Stimulated activated naive CD4-positive, alpha-beta T cell (primary cell): ENCODE measurements at regions not wholly inside any gene's neighbourhood (a gene's known extent, or its start where the extent isn't known, plus 50 kb on each side); places are given as distances from the start of the nearest gene placed in this dataset.

ENCODE experiments used
- DNase-seq, 6 experiments: peaks; one replicate each; lab custom pipeline; 2025; lab: John Stamatoyannopoulos, UW

- DNase-seq = no peak
These were observed 67.5 kb downstream of the TMX1 start for GRCh38 chr14:51307551-51307950.

DNA sequence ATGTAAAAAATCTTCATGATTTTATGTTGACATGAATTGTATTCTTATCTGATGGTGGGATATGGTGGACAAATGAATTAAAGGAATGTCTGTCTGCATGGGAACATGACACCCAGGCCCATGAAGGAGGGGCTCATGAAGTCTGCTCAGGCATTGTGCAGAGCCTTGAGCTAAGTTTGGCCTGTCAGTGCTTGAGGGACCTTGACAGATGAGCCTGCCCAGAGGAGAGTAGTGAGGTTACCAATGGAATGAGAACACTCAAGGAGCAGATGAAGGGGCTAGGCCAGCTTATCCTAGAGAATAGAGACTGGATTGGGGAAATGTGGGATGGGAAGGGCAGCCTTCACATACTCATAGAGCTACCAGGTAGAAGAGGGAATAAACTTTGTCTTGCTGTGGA, 68.8 kb downstream of the TMX1 start:
- no peak for DNase-seq

- DNase-seq = no peak
These were observed 70.5 kb downstream of the TMX1 start for GRCh38 chr14:51310505-51310944.

DNA sequence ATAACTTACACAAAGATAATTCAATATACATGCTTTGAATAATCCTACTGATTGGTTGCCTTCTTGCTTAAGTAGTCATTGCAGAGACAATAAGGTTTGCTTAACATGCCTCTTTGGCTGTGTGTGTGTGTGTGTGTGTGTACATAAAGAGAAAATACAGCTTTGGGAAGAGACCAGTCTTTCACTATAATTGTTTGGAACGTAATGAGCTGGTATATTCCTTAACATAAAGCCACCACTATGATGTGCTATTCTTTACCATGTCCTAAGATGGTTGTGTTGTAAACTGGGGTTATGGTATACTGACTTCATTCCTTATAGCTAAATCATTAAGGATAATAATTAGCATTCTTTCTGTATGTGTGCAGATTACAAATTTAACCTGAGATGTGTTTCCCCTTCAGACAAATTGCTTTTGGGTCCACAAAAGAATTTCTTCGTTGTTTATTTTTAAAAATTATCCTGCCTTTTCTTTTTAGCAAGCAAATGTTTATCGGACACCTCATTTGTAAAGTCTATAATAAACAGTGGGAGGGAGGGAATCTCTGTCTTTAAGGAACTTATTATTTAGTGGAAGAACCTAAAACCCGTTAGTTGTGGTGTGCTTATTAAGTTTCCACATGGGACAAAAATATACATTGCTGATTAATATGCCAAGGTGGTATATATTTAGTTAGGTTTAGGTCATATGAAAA, 74.4 kb downstream of the TMX1 start:
- DNase-seq = no peak

GRCh38 chr14:51317373-51317772, 77.3 kb downstream of the TMX1 start:
- DNase-seq = no peak

DNA sequence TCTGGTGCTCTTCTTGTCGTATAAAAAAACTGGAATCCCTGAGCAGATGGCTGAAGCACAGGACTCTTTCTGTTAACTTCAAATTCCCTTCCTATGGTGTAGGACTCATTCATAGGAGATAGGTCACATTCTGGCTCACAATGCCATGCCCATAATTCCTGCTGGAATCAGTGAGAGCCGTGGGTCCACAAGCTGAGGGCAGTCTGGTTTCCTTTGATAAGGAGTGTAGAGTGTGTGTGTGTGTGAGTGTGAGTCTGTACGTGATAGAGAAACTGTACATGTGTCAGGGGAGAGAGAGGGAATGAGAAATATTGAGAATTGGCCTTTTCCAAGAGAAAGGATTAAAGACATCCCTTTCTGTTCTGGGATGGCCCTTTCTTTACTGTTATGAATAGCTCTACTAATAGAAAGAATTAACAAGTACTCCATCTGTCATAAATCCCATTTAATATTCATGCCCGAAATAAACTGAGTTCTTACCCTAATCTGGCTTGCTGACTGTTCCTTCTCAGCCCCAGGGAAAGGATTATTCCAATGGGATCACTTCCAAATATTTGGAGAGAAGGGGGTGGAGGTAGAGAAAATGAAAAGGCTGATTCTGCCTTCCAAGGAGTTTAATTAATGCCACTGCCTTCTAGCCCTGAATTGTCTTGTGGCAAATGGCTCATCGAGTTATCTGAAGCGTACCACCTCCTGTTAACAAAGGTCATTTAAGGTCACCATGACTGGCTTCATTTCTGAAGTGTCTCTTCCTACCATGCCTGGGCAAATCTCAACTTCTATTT, 79.0 kb downstream of the TMX1 start:
- DNase-seq = no peak

- no peak for DNase-seq
These were observed 81.0 kb downstream of the TMX1 start for GRCh38 chr14:51321036-51321435.

GRCh38 chr14:51323492-51323891, 83.4 kb downstream of the TMX1 start:
- no peak for DNase-seq

GRCh38 chr14:51327376-51327775, 87.3 kb downstream of the TMX1 start:
- no peak for DNase-seq

- no peak for DNase-seq
These were observed 88.2 kb downstream of the TMX1 start for GRCh38 chr14:51328064-51328771.

DNA sequence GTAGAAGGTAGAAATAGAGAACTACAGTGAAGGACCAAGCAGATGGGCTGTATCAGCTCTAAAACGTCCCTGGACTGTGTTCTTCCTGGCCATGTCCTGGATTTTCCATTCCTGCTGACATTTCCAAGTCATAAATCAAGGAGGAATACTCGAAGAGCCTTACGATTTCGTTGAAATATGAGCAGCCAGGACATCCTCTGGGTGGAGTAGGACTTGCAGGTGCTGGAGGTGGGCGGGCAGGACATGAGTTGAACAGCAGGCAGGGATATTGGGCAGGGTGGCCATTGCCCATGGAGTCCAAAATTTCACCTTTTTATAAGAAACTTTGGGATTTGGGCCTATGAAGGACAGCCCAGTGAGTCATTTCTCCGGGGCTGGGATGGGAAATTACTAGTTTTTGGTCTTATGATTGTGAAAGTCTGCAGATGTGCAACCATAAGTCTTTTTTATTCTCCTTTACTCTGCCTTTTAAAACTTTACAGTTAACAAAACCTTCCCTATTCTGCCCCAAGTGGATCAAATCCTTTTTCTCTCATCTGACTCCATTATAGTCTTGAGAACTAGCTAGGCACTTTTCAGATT, 88.8 kb downstream of the TMX1 start:
- no peak for DNase-seq

GRCh38 chr14:51331486-51332367, 91.7 kb downstream of the TMX1 start:
- no peak for DNase-seq

GRCh38 chr14:51333299-51333698, 93.3 kb downstream of the TMX1 start:
- no peak for DNase-seq

DNA sequence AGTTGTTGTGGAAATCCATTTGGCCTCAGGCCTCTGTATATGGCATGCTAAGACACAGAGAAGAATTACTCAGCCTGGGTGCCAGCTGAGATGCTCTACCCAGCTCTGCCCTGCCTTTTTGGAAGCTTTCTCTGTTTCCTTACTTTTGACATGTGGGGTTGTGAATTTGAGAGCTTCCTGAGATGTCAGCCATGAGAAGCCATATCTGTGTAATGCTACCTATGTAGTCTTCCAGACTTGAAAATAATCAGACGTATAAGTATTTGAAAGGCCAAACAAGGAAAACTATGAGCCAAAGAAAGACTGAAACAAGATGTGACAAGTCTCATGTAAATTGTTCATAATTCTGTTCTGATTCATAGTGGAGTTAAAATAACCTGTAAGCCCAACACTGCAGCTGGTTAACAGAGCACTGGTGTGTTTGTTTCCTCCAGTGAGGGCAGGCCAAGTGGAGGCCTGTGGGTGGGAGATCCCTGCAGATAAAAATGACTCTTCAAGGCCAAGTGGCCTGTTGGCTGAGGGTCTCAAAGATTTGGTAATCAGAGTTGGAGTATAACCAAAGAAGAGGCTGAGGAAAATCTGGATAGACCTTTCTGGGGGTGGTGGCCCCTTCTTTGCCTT, 94.0 kb downstream of the TMX1 start:
- DNase-seq = no peak

GRCh38 chr14:51334566-51334965, 94.5 kb downstream of the TMX1 start:
- DNase-seq = no peak

GRCh38 chr14:51335531-51335930, 95.5 kb downstream of the TMX1 start:
- no peak for DNase-seq

DNA sequence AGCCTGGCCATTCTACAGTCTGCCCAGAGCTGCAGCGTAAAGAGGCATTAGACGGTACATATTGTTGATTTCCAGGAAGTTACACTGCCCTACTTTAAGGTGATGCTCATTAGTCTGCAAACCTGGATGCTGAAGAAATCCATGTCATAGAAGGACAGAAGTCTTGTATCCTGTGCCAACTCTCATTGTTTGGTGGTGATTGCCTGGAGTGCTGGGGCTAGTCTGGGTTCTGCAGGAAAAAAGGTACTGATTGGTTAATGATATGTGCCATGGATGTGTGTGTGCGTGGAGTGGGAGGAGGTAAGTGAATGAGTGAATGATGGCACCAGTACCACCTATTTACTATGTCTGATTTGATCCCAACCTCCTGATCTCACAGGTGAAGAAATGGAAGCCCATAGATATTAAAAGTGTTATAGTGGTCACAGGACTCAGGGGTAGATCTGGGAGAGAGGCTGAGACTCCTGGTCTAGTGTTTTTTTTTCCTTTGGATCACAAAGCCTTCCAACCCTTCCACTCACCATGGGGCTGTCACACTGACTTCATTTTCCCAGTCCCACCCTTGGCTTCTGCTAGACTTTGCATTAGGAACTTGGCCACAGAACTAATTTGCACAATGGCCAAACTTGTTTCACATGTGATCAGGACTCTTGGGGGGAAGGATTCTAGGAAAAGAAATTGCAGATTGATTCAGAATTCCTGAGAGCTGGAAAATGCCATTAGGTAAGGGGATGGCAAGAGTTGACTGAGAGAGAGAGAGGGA, 96.1 kb downstream of the TMX1 start:
- DNase-seq = no peak

- no peak for DNase-seq
These were observed 96.7 kb downstream of the TMX1 start for GRCh38 chr14:51336734-51337133.

DNA sequence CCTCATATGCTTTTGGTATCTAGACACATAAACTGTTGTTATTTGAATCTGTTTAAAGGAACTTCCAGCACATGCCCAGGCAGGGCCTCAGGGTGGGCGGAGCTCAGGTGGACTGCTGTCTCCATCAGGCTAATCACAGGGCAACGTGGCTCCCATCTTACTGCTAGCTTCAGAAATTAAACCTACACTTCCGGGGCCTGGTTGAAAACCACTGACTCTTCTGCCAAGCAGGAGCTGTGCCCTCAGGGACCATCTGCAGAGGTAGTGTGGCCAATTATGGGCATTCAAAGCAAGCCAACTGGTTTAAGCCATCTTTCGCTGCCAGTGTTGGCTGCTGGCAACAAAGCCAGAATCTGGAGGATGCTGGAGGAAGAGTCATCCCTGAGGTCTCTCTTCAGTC, 97.5 kb downstream of the TMX1 start:
- no peak for DNase-seq

DNA sequence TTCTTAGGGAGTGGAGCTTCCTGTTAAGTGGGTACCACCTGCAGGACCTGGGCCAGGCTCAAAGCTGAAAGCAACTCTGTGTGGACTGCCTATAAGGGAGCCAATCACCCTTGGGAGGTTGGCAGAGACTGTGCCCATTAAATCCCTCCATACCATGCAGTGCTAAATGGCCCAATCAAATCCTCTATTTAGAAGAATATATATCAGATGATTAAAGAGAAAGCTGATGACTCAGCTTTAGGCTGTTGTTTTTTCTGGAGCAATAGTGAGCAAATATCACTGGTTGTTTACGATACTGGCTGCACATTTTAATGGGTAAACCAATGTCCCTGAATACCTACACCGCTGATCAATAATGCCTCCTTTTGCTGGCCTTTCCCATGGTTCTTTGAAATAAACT, 101.3 kb downstream of the TMX1 start:
- DNase-seq = no peak
